NCI-H1417 (cell line): ENCODE measurements at regions not wholly inside any gene's neighbourhood (a gene's known extent, or its start where the extent isn't known, plus 50 kb on each side); places are given as distances from the start of the nearest gene placed in this dataset.

Experiments used
- DNase-seq, 3 experiments: peaks; one replicate each; lab custom pipeline; 2025; lab: John Stamatoyannopoulos, UW

DNA sequence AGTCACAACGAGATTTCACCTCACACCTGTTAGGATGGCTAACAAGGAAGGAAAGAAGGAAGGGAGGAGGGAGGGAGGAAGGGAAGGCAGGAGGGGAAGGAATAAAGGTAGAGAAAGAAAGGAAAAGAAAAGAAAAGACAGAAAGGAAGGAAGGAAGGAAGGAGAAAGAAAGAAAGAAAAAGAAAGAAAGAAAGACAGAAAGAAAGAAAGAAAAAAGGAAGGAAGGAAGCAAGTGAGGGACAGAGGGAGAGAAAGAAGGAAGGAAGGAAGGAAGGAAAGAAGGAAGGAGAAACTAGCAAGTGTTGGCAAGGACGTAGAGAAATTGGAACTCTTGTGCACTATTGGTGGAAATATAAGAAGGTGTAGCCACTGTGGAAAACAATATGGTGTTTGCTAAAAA lies 52.2 kb downstream of the CCDC185 start:
- no peak for DNase-seq

- no peak for DNase-seq
Observed at GRCh38 chr1:223453902-223454301, 60.7 kb downstream of the CCDC185 start.

GRCh38 chr1:223454959-223455358 lies 61.7 kb downstream of the CCDC185 start:
- DNase-seq = no peak

- DNase-seq = peak in 1 of 3 experiments; percentile 30
Observed at GRCh38 chr1:223455470-223455869, 62.3 kb downstream of the CCDC185 start.

- no peak for DNase-seq
Observed at GRCh38 chr1:223456747-223457146, 63.5 kb downstream of the CCDC185 start.

- DNase-seq = no peak
Observed at GRCh38 chr1:223460566-223461189, 67.5 kb downstream of the CCDC185 start.

DNA sequence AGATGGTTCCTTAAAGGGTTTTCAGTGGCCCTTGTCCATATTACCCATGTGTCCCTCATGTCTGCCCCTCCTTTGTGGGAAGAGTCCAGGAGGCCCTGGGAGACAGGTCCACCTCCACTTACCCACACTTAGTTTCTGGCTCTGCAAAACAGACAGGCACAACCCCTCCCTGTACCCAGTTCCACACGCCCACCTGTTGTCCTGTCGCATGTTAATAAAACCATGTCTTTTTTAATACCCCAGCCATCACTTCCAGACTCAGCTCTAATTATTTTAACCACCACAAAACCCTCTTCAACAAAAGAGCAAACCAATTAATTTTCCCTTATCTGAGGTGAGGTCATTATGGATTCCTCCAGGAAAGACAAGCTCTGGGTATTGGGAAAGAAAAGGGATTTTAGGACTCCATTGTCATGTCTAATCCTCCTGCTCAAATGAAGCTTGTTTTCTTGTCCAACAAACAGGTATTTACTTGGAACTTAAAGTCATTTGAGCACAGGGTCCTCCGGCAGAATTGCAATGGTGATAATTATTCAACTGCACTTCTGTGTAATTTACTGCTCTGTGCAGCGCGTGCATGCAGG lies 68.9 kb downstream of the CCDC185 start:
- DNase-seq = peak in 2 of 3 experiments; percentile 38 to 73

DNA sequence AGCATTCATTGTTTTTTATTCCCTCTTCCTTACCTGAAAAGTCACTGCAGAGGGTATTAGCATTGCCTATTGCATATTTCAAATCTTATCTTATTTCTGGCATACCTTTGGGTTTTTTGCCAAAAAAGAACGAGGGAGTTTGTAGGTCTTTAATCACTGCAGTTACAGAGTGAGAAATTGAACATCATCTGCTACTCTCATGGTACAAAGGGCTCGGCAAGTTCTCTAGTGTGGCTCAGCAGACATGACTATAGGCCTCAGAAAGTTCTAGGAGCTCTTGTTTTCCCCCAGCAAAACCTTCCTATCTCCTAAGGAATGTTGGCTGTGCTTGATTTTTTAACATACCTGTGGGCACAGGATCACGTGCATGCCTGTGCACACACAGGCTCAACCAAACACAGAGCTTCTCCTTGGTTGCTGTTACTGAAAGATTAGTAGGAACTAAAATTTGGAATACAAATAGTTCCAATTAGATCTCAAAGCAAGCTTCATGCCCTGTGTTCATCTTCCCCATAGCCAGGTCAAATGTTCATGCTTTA lies 69.7 kb downstream of the CCDC185 start:
- DNase-seq = no peak

DNA sequence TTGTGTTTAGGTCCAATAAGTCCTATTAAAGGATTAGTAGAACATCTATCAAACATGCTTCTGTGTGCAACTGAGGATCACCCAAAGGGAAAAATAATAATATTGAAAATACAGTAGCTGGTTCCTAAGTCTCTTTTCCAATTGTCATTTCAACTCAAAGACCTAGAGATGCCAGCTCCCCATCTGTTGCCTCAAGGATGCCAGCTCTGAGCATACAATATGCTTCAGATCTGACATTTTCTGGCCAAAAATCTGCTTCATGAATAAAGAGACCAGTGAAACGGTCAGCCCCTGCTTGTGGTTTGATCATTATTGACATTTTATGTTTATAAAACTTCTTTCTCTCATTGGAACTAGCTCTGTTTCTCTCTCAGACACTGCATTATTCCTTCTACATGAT lies 72.9 kb downstream of the CCDC185 start:
- no peak for DNase-seq

GRCh38 chr1:223471566-223471965 lies 78.4 kb downstream of the CCDC185 start:
- no peak for DNase-seq

DNA sequence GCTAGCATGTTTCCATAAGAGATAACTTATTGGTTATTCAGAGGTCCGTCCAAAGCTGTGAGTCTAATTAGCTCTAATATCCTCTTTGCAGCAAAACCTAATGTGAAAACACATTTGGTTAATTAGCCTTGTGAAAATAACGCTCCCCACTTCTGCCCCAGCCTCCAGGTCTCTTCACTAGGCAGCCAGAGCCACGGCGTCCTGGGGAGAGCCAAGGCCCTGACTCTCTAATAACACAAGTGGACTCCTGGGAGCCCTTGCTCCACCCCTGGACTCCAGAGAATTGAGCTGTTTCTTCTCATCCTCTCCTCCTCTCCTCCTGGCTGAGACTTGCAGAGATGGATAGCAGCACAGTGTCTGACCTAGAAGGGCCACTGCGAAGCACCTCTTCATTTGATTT lies 78.8 kb downstream of the CCDC185 start:
- peak in 2 of 3 experiments; percentile 13 to 63 for DNase-seq

DNA sequence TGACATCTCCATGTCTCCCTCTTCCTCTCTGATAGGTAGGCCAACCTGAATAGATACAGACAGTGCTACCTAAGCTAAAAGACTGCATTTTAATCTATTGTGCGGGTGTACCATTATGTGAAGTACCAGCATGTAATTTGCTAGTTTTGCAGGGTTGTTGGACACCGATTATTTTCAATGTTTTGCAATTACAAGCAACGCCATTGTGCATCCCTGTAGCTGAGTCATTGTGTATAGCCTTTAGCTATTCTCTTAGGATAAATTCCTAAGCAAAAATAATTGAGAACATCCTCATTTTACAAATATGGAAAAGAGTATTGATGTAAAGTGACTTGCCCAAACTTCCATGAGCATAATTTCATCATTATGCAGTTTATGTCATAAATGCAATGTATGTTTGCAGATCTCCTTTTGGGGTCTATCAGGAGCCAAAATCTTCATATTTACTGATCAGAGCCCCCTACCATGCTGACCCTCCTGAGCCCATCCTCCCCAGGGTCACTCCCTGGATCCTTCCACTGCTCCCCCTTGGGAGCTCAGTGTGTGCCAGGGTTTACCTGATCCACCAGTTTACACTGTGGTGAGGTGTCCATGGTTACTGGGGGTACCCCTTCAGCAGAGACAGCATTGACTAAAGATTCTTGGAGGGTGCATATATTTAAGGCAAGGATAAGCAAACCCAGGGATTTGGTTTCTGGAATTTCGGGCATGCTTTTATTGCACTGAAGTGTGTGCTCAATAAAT lies 80.6 kb downstream of the CCDC185 start:
- DNase-seq = no peak

DNA sequence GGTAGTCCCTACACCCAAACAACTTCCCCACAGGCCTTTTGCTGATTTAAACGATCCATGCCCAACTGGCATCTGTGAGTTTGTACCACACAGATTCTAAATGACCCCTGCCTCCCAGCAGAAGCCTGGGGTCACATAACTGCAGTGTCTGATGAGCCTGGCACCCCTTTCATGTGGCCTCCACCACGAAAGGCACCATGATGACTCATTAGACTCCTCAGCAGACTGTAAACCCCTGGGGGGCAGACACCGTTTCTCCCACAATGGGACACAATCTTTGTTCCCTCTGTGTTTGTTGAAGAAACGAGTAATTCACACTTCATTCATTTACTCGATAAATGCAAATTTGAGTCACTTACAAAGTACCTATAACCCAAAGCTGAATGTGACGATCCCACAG lies 81.6 kb downstream of the CCDC185 start:
- DNase-seq = no peak

- DNase-seq = no peak
Observed at GRCh38 chr1:223477456-223477855, 84.2 kb downstream of the CCDC185 start.

GRCh38 chr1:223478606-223479005 lies 85.4 kb downstream of the CCDC185 start:
- no peak for DNase-seq

DNA sequence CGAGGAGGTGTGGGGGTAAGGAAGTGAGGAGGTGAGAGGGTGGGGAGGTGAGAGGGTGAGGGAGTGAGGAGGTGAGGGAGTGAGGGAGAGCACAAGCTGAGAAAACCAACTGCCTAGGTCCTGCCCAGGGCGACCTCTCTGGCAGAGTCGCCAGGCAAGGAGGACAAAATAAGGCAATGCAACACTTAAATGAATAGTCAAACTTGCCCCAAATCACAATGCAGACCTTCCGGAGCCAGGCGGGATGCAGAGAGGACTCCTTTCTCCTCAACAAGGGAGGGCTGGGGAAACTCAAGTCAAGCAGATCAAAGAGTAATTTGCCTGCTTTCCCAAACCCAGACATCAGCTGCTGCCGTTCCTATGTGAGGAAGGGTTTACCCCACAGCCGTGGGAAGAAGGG lies 86.0 kb downstream of the CCDC185 start:
- peak in 1 of 3 experiments; percentile 61 for DNase-seq

- DNase-seq = peak; percentile 56 to 81 (median 69)
Observed at GRCh38 chr1:223479718-223480425, 86.7 kb downstream of the CCDC185 start.

DNA sequence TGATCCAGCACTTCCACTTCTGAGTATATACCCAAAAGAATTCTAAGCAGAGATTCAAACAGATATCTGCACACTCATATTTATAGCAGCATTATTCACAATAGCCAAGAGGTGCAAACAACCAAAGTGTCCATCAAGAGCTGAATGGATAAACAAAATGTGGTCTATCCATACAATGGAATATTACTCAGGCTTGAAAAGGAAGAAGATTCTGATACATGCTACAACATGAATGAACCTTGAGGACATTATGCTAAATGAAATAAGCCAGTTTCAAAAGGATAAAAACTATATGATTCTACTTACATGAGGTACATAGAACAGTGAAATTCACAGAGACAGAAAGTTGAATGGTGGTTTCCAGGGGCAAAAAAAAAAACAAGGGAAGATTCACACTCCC lies 88.9 kb downstream of the CCDC185 start:
- no peak for DNase-seq

- no peak for DNase-seq
Observed at GRCh38 chr1:223482766-223483165, 89.6 kb downstream of the CCDC185 start.

GRCh38 chr1:223483511-223483910 lies 90.3 kb downstream of the CCDC185 start:
- DNase-seq = no peak

DNA sequence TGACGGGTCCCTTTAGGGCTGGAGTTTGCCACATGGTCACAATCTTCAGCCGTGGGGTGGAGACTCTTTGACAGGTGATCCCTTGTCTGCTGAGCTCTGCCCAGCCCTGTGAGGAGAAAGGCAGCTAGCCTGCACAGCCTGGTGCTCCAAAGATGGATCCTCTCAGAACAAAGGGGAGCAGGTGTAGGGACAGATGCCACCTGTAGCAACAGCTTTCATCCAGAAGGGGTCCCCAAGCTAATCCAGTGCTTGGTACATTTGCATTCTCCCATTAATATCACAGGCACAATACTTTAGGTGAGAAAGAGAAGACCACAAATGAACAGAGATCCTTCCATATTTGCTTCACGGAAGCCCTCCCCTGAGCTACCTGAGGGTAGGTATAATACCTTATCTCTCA lies 93.2 kb downstream of the CCDC185 start:
- peak in 2 of 3 experiments; percentile 17 to 19 for DNase-seq
